Activated CD4-positive, CD25-positive, alpha-beta regulatory T cell treated with anti-CD3 and anti-CD28 coated beads, Interleukin-2, amount 50 U/mL, for 24 hours (primary cell): ENCODE measurements at regions not wholly inside any gene's neighbourhood (a gene's known extent, or its start where the extent isn't known, plus 50 kb on each side); places are given as distances from the start of the nearest gene placed in this dataset.
A peak's percentile ranks its signal among the peaks of the same experiment; 100 is the strongest.

Experiments
- ATAC-seq, 2 donors: fragments of 150-1000 bp; cut with Tn5 transposase; one replicate each; pipeline ENCODE4 v1.10.0; 2021; ENCODE audit warnings: mild to moderate bottlenecking in 1 of 2, moderate library complexity in 1 of 2

DNA sequence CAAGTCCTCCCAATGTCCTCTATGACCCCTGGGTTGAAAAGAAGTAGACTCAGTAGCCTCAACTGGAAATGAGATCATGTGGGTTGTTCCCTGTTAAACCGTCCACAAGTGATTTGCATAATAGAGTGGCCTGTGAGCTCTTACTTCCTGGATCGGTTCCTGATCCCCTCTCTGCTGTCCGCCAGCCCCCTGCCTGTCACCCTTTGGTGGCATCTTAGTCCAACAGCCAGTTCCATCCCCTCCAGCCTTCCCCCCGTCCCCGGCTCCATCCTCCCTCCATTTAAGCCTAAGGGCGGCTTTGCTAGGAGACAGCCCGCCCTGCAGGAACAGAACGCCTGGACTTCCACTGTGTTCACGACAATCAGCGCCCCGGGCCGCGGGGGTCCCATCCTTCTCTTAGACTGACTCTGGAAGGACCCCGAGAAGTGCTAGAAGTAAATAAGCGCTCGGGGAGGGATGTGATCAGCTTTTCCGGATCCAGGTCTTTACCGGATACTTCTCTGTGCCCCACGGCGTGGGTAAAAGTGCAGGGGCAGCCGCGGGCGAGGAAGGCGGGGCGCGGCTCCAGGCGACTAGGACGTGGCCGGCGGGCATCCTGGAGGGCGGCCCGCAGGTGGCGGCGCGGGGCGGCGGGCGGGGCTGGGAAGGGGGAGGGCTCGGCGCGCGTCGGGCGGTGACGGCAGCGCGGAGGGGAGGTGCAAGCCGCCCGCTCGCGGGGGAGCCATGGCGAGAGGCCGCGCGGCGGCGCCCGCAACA, 51.2 kb upstream of the ULK4 start:
- peak; percentile 83 to 84 for ATAC-seq

DNA sequence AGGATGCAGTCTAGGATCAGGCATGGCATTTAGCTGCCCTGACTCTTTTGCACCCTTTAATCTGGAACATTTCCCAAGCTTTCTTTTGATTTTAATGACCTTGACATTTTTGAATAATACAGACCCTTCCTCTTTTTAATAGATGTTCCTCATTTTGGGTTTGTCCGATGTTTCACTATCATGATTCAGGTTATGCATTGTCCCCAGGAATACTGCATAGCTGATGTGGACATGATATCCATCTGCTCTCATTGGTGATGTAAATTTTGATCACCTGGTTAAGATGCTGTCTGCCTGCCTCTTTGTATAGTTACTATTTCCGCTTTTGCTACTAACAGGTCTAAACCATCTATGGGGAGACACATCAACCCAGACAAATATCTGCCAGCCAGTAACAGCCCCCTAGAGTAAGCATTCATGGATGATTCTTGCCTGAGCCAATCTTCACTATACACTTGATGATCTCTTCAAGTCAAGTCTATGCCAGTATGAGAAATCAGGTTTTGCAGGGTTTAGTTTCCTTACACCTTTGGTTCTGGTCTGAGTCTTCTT, 50.6 kb upstream of the ULK4 start:
- ATAC-seq = peak in 1 of 2 donors; percentile 15
